AG08396 (cell line): ENCODE measurements at regions not wholly inside any gene's neighbourhood (a gene's known extent, or its start where the extent isn't known, plus 50 kb on each side); places are given as distances from the start of the nearest gene placed in this dataset.
"Not testable (repeated sequence)": the region's sequence is repeated elsewhere in the genome, so short reads cannot be mapped to it uniquely, and the experiment has no call there.

Experiments
- DNase-seq: peaks from one replicate; pipeline ENCODE4 v3.0.0; 2012; ENCODE audit warnings: low spot score, mixed read lengths

DNA sequence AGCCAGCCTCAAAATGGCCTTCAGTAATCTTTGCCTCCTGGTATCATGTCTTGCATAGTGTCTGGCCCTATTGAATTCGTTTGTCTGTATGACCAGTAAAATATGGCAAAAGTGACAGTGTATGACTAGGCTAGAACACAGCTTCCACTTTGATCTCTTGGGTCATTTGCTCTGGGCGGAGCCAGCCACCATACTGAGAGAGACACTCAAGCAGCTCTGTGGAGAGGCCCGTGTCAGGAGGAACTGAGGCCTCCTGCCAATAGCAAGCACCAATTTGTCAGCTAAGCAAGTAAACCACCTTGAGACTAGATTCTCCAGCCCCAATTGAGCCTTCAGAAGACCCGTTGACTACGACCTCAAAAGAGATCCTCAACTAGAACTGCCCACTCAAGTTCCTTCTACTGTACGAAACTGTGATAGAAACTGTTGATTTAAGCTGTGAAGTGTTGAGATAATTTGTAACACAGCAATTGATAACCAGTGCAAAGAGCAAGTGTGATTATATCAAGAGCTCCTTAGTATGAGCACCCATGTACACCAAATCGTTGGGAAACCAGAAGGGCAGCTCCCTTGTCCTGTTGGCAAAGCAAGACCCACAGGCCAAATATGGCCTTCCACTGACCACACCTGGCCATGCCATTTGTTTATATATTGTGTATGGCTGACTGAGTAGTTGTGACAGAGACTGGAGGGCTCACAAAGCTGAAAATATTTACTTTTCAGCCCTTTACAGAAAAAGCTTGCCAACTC is 52.7 kb upstream of the SERBP1 start:
- no peak for DNase-seq

DNA sequence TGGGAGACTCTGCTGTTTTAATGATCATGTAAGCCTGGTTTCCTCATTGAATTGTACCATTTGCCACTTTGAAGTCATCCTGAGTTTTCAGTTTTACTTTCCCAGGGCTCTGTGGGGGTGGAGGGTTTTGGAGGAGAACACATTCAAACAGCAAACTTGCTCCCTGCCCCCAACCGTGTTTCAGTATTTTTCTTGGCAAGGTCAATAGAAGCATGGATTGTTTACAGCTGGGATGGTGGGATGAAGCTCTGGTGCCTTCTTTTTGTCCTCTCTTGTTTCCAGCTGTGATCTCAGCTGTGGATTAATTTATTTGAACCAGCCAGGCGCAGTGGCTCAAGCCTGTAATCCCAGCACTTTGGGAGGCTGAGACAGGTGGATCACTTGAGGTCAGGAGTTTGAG is 54.3 kb upstream of the SERBP1 start:
- DNase-seq: no peak

- DNase-seq: no peak
Observed at GRCh38 chr1:67485046-67485811, 55.0 kb upstream of the SERBP1 start.

DNA sequence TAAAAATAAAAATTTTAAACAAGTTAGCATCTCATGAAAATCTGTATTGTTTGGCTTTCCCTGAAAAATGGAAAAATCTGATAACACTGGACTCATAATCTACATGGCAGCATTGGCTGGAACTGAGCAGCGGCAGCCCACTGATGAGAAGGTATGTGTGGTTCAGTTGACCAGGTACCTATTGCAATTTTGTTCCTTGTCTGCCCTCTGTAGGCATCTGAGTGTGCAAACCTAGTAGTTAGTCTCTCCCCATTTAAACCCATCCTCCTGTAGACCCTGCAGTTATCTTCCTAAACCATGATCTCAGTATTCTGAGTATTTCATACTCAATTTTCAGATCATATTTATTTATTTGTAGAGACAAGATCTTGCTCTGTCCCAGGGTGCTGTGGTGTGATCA is 59.4 kb upstream of the SERBP1 start:
- DNase-seq: no peak

DNA sequence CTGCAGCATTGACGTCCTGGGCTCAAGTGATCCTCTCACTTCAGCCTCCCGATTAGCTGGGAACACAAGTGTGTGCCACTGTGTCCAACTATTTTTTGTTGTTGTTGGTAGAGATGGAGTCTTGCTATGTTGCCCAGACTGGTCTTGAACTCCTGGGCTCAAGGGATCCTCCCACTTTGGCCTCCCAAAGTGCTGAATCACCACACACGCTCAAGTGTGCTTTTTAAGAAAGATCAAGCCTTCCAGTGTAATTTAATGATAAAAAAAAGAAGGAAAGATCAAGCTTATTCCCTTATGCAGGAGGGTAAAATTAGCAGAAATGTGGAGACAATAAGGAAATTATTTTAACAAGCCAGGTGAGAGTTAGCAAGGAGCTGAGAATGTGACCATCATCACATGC is 61.1 kb upstream of the SERBP1 start:
- no peak for DNase-seq

DNA sequence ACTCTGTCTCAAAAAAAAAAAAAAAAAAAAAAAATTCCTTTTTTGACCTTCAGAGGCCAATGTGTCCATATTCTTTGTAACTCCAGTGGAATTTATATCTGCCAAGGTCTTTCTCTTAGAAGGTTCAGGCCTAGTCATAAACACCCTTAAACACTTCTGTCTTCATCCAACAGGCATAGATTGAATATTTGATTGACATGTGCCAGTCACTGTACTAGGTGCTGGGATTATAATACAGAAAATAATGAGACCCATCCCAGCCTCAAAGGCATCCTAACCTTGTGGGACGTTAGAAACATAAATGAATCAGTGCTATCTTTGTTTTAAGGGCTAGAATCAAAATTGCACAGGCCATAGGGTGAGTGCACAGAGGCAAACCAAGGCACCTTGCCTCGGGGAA is 62.9 kb upstream of the SERBP1 start:
- no peak for DNase-seq

DNA sequence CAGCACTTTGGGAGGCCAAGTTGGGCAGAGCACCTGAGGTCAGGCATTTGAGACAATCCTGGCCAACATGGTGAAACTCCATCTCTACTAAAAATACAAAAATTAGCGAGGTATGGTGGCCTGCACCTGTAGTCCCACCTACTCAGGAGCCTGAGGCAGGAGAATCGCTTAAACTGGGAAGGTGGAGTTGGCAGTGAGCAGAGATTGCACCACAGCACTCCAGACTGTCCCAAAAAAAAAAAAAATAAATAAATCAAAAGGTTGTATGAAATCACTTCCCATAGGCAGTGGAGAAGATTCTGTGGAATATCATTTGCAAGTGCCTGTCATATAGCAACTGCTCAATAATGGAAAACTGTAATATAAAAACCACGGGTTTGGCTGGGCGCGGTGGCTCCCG is 65.1 kb upstream of the SERBP1 start:
- no peak for DNase-seq

- DNase-seq: no peak
Observed at GRCh38 chr1:67496329-67496728, 66.1 kb upstream of the SERBP1 start.

DNA sequence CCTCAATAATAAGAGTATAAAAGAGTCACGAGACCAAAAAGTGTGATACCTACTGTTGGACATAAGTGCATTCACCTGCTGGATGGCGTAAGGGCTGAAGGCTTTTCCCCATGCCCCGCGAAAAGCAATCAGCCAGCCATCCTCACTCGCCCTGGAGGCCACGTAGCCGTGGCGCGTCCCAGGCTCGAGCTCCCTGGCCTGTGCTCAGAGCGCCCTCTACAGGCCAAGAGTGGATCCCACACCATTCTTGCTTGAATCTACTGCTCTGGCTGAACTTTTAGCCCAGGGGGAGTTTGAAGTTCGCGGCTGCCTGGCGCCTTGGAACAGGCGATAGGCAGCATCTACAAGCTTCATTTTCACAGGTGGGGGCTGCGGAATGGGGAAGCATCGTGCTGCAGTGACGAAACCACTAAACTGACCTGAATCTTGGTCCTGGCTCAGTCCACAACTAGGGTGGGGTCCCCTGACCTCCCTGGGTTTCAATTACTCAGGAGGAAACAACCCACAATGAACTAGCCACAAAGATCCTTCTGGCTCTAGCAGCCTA is 70.3 kb upstream of the SERBP1 start:
- peak; percentile 92 for DNase-seq

DNA sequence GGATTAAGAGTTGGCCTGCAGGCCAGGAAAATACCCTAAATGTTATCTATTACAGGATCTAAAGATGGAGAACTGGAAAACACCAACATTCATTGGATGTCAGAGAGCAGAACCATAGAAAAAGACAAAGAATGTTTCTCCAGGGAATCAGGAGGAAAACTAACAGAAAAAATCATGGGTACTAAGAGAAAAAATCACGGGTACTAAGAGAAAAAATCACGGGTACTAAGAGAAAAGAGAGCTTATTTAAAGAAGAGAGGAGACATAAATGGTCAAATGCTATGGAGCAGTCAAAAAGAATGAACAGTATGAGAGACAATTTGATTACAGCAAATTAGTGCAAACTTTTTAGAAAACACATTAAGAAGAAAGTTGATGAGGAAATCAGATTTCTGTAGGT is 73.8 kb upstream of the SERBP1 start:
- DNase-seq: no peak

GRCh38 chr1:67513392-67514294 is 83.4 kb upstream of the SERBP1 start:
- not testable (repeated sequence) for DNase-seq

DNA sequence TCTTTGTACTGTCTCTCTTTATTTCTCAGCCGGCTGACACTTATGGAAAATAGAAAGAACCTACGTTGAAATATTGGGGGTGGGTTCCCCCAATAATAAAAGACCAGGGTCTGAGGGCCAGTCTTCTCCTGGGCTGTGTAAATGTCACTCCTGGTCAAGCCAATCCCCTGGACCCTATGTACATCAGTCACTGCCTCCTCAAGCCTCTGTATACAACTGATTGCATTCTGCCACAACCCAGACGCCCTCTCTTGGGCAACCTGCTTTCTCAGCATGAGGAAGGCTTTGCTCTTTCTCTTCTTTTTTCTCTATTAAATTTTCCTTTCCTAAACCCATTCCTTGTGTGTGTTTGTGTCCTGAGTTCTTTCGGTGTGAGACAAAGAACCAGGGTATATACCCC is 84.1 kb upstream of the SERBP1 start:
- DNase-seq: no peak

DNA sequence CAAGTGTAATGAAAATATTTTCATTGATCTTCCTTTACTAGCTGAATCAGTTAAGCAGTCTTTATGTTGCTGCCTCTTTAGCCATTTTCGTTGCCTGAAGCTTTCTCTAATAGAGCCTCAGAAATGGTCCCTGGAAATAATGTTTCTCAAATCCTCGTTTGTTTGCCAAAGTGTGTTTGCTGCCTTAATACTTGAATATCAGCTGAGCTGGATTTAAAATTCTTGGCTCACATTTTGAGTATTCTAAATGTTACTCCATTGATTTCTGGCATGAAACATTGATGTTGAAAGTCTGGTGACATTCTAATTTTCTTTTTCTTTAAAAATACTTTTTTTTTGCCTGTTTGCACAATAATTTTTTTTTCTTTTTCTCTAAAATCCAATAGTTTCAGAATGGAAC is 84.6 kb upstream of the SERBP1 start:
- no peak for DNase-seq

GRCh38 chr1:67515324-67516080 is 85.3 kb upstream of the SERBP1 start:
- DNase-seq: no peak

DNA sequence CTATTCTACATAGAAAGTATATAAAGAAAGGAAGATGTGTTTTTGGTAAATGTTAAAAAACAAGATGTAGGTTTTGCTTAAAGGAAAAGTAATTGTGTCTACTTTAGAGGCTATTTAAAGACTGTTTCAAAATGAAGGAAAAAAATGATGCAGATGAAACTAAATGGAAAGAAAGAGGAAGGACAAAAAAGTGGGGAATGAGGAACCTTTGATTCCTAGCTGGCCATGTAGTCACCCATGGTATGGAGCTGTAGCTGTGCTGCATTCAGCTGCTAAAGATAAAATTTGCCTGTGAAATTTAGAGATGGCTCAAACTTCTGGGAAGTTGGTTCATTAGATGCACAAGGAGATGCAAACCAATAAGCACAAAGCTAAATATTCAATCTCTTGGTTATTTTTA is 86.8 kb upstream of the SERBP1 start:
- no peak for DNase-seq

DNA sequence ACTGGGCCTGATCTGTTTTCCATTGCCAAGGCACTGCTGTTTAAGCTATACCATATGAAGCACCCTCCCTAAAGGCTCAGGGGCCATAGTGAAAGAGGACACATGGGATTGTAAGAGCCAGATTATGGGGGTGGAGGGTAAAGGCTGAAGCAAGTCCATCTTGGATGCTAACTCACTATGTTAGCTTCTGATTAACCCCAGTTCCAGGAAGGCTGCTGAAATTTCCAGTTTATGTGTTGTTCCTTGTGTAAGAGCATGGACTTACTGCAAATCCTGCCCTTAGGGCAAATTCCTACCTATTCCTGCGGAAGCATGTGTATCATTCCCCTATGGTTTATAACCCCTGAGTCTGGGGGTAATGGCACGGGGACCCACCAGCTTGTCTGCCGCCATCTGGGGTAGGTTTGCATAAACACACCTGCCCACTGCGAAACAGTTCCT is 91.8 kb upstream of the SERBP1 start:
- DNase-seq: no peak

- DNase-seq: no peak
Observed at GRCh38 chr1:67522793-67523192, 92.6 kb upstream of the SERBP1 start.

DNA sequence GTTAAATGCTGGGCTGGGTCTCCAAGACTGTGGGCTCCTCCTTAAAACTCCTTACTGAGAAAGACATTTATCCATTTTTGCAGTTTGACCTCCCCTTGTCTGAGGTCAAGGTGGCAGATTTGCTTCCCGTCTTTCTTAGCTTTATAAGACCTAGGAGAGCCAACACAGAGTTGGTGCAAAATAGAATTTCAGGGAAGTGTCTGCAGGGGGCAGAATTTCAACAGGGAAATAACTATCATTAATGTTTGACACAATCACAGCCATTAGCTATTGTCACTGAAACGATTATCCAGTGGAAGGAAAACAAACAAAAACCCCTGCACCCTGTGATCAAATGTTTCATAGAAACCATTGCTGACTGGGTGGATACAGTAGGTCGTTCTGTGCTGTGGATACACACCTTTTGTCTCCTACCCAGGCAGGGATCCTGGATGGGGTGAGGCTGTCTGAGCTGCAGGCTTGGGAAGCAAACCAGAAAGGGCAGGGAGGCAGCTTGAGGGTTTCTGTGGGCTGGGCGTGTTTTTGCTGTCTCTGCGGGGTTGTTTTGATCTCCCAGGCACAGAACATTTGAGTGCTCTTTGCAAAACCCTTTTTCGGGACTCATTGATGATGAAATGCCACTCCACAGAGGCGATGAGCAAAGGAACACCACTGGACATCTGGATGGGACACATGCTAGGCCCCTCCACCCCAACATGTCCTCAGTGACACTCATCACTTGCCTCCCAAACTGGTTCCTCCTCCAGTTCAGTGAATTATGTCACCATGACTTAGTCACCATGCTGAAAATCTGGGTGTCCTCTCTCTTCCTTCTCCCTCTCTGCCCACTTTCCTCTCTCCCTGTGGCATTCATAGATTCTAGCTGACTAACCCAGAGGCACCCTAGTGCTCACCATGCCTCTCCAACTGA is 94.2 kb upstream of the SERBP1 start:
- no peak for DNase-seq

GRCh38 chr1:67525053-67525760 is 95.0 kb upstream of the SERBP1 start:
- DNase-seq: no peak

DNA sequence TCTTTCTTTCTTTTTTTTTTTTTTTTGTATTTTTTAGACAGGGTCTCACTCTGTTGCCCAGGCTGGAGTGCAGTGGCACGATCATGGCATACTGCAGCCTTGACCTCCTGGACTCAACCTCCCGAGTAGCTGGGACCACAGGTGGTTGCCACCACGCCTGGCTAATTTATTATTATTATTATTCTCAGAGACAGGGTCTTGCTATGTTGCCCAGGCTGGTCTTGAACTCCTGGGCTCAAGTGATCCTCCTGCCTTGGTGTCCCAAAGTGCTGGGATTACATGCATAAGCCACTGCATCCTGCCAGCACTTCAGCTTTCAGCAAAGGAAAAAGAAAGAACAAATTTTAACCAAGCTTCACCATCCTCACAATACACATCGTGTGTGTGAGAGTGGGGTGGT is 97.9 kb upstream of the SERBP1 start:
- no peak for DNase-seq
